Vagina (tissue), 2 donors: ENCODE measurements at regions not wholly inside any gene's neighbourhood (a gene's known extent, or its start where the extent isn't known, plus 50 kb on each side); places are given as distances from the start of the nearest gene placed in this dataset.

ENCODE experiments used
- POLR2A ChIP-seq, 2 donors: fragments of 450-650 bp; IDR thresholded peaks; one replicate each; pipeline ENCODE4 v1.6.1; 2017; ENCODE audit warnings: antibody characterized with exemption in 2 of 2, mild to moderate bottlenecking in 2 of 2, moderate library complexity in 2 of 2
- POLR2AphosphoS5 ChIP-seq, 2 donors: sonication (generic); formaldehyde crosslinking; IDR thresholded peaks; one replicate each; pipeline ENCODE4 v1.9.0; 2017; ENCODE audit warnings: antibody characterized with exemption in 2 of 2, mild to moderate bottlenecking in 2 of 2, low read depth in 1 of 2; ENCODE audit not compliant: insufficient read depth in 1 of 2
- TF ChIP-seq, protein P1 (sequence below), 3 experiments: fragments of 450-650 bp in 2 of 3; fragments of 200-600 bp in 1 of 3; sonication (generic) in 1 of 3; IDR thresholded peaks; one replicate each; pipeline ENCODE4 v1.5.1; 2017 to 2019; ENCODE audit warnings: antibody characterized with exemption in 3 of 3, mild to moderate bottlenecking in 2 of 3, moderate library complexity in 2 of 3

DNA sequence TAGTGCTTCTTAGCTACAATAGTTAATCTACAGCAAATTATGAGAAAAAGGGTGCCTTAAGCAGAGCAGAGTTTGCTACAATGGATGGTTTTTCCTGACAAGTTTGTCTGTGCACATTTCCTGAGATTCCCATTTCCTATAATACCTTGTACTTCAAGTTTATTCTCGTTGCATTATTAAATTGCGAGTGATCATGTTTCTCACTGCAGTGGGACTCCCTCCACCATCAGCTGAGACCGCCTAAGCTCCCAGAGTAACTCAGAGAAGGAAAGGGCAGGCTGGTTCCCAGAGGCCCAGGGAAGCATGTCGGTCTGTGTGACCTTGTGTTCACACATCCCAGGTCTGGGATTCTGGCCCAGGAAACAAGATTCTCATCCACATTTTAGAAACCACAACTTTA, 162.1 kb downstream of the ARL4C start:
- TF ChIP-seq POLR2AphosphoS5 (IDR thresholded peaks at IDR 0.05; ENCODE audit: insufficient read depth in 1 of 2, low read depth in 1 of 2): no peak
- TF ChIP-seq POLR2A (IDR thresholded peaks at IDR 0.05): no peak
- TF ChIP-seq, protein P1, sequence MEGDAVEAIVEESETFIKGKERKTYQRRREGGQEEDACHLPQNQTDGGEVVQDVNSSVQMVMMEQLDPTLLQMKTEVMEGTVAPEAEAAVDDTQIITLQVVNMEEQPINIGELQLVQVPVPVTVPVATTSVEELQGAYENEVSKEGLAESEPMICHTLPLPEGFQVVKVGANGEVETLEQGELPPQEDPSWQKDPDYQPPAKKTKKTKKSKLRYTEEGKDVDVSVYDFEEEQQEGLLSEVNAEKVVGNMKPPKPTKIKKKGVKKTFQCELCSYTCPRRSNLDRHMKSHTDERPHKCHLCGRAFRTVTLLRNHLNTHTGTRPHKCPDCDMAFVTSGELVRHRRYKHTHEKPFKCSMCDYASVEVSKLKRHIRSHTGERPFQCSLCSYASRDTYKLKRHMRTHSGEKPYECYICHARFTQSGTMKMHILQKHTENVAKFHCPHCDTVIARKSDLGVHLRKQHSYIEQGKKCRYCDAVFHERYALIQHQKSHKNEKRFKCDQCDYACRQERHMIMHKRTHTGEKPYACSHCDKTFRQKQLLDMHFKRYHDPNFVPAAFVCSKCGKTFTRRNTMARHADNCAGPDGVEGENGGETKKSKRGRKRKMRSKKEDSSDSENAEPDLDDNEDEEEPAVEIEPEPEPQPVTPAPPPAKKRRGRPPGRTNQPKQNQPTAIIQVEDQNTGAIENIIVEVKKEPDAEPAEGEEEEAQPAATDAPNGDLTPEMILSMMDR (IDR thresholded peaks at IDR 0.05): no peak
